Endothelial cell of umbilical vein (primary cell): ENCODE measurements at regions not wholly inside any gene's neighbourhood (a gene's known extent, or its start where the extent isn't known, plus 50 kb on each side); places are given as distances from the start of the nearest gene placed in this dataset.

Source experiments
- BruUV-seq: library from RNA; stranded (reverse); fragments of 400-500 nt; replicated peaks from 2 replicates; lab custom pipeline; 2021; lab: Mats Ljungman, UMichigan
- CTCF ChIA-PET: fragments of 300-600, 350-600 bp; sonication (Branson Sonifier 250); formaldehyde crosslinking; loops from one replicate; lab custom pipeline; 2021; ENCODE audit warnings: antibody characterized with exemption, inconsistent platforms; lab: Charles Lee
- POLR2A ChIA-PET: fragments of 300-600, 350-600 bp; sonication (Branson Sonifier 250); formaldehyde crosslinking; loops from one replicate; lab custom pipeline; 2021; ENCODE audit warnings: antibody characterized with exemption, inconsistent platforms; lab: Charles Lee
- DNase-seq: peaks from one replicate; pipeline ENCODE4 v3.0.0-alpha.2; 2011; ENCODE audit warnings: low read depth, low spot score
- FAIRE-seq: peaks from 2 replicates; lab custom pipeline; 2011; peaks lifted over from hg19 to GRCh38; lab: Jason Lieb, UNC
- H2AFZ ChIP-seq: 2 replicates; pipeline ENCODE4 v1.6.0; 2012; ENCODE audit warnings: low read depth, low read length, control low read depth, inconsistent platforms
- H3K27ac ChIP-seq: 2 replicates; pipeline ENCODE4 v1.5.1; 2011; ENCODE audit warnings: low read depth, mild to moderate bottlenecking, control low read depth, low read length, moderate library complexity; ENCODE audit not compliant: insufficient read depth
- H3K27me3 ChIP-seq, 2 experiments: 2 replicates each; pipeline versions ENCODE4 v1.6.0 to v1.6.1; 2011; ENCODE audit warnings: low read length in 2 of 2, mixed read lengths in 1 of 2; ENCODE audit not compliant: control insufficient read depth in 2 of 2, insufficient read depth in 2 of 2
- H3K36me3 ChIP-seq, 2 experiments: 2 replicates in 1 of 2; 3 replicates in 1 of 2; pipeline ENCODE4 v1.5.1; 2011; ENCODE audit warnings: low read length in 2 of 2, mild to moderate bottlenecking in 1 of 2, moderate library complexity in 1 of 2; ENCODE audit not compliant: control insufficient read depth in 2 of 2, insufficient read depth in 2 of 2; ENCODE audit errors: extremely low read depth in 1 of 2
- H3K4me1 ChIP-seq: 3 replicates; pipeline ENCODE4 v1.5.1; 2011; ENCODE audit warnings: mild to moderate bottlenecking, low read length; ENCODE audit not compliant: control insufficient read depth, insufficient read depth; ENCODE audit errors: extremely low read depth
- H3K4me2 ChIP-seq: 2 replicates; pipeline ENCODE4 v1.6.1; 2011; ENCODE audit warnings: low read length, control low read depth, mixed read lengths; ENCODE audit not compliant: insufficient read depth
- H3K4me3 ChIP-seq, 3 experiments: fragments of 200-600 bp in 1 of 3; sonication (generic), shearing (Covaris generic) in 1 of 3; replicated peaks in 1 of 3; 2 replicates each; pipeline ENCODE4 v1.5.1; 2011 to 2016; ENCODE audit warnings: control low read depth in 3 of 3, low read length in 3 of 3, mild to moderate bottlenecking in 2 of 3, inconsistent platforms in 1 of 3, low read depth in 1 of 3, moderate library complexity in 1 of 3; ENCODE audit not compliant: insufficient read depth in 1 of 3
- H3K79me2 ChIP-seq: 2 replicates; pipeline ENCODE4 v1.6.0; 2012; ENCODE audit warnings: low read length, inconsistent platforms; ENCODE audit not compliant: control insufficient read depth, insufficient read depth
- H3K9ac ChIP-seq: replicated peaks from 2 replicates; pipeline ENCODE3; 2011; ENCODE audit warnings: low read length, control low read depth; ENCODE audit not compliant: insufficient read depth; ENCODE audit errors: extremely low read depth
- H3K9me1 ChIP-seq: replicated peaks from 3 replicates; pipeline ENCODE4 v1.6.0; 2011; ENCODE audit warnings: mild to moderate bottlenecking, low read length; ENCODE audit not compliant: control insufficient read depth, insufficient read depth; ENCODE audit errors: extremely low read depth
- H3K9me3 ChIP-seq: replicated peaks from 2 replicates; pipeline ENCODE4 v1.5.1; 2012; ENCODE audit warnings: low read length, inconsistent platforms; ENCODE audit not compliant: control insufficient read depth, insufficient read depth
- H4K20me1 ChIP-seq: replicated peaks from 2 replicates; pipeline ENCODE3; 2011; ENCODE audit warnings: mild to moderate bottlenecking, low read length; ENCODE audit not compliant: control insufficient read depth, insufficient read depth; ENCODE audit errors: extremely low read depth
- EZH2 ChIP-seq: IDR thresholded peaks from 2 replicates; pipeline ENCODE4 v1.6.1; 2012; ENCODE audit warnings: borderline replicate concordance, low read depth, mild to moderate bottlenecking, moderate library complexity, low read length, inconsistent platforms; ENCODE audit not compliant: severe bottlenecking
- FOS ChIP-seq: IDR thresholded peaks from 2 replicates; pipeline ENCODE4 v1.6.1; 2011; ENCODE audit warnings: mild to moderate bottlenecking, low read length, moderate library complexity, borderline replicate concordance; ENCODE audit not compliant: insufficient read depth
- JUN ChIP-seq: IDR thresholded peaks from 2 replicates; pipeline ENCODE4 v1.6.1; 2011; ENCODE audit warnings: borderline replicate concordance, low read depth; ENCODE audit not compliant: insufficient read length, insufficient read depth
- MYC ChIP-seq: IDR thresholded peaks from one replicate; pipeline ENCODE4 v1.6.1; 2011; ENCODE audit warnings: mild to moderate bottlenecking, low read depth, low read length
- POLR2A ChIP-seq: IDR thresholded peaks from 2 replicates; pipeline ENCODE4 v1.6.1; 2012; ENCODE audit warnings: low read depth, mild to moderate bottlenecking, control low read depth, low read length
- POLR2AphosphoS5 ChIP-seq: IDR thresholded peaks from 2 replicates; pipeline ENCODE4 v1.6.1; 2012; ENCODE audit warnings: low read depth, mild to moderate bottlenecking, control low read depth, low read length, moderate library complexity; ENCODE audit not compliant: insufficient read depth
- dilution Hi-C: fragments of 300-500 bp; cut with MboI; formaldehyde crosslinking; loops from one replicate; pipeline ENCODE4 v1.15.0; 2019; ENCODE audit warnings: low sequenced_read_pairs; ENCODE audit not compliant: extremely low pct_ligation_motif_present
- intact Hi-C: fragments of 100-400 bp; cut with micrococcal nuclease; formaldehyde crosslinking; loops from one replicate; pipeline ENCODE4 v1.10.0; 2022
- TF ChIP-seq, protein P1 (sequence below), 2 donors: IDR thresholded peaks; 1 replicate in 1 of 2; 2 replicates in 1 of 2; pipeline ENCODE4 v1.5.1; 2011; ENCODE audit warnings: low read length in 2 of 2, mild to moderate bottlenecking in 2 of 2, moderate library complexity in 2 of 2, control low read depth in 1 of 2, inconsistent platforms in 1 of 2, low read depth in 1 of 2; ENCODE audit not compliant: insufficient read depth in 1 of 2; ENCODE audit errors: extremely low read depth in 1 of 2
- TF ChIP-seq, protein P2 (sequence below): IDR thresholded peaks from 2 replicates; pipeline ENCODE4 v1.6.1; 2011; ENCODE audit not compliant: insufficient read depth, insufficient read length

DNA sequence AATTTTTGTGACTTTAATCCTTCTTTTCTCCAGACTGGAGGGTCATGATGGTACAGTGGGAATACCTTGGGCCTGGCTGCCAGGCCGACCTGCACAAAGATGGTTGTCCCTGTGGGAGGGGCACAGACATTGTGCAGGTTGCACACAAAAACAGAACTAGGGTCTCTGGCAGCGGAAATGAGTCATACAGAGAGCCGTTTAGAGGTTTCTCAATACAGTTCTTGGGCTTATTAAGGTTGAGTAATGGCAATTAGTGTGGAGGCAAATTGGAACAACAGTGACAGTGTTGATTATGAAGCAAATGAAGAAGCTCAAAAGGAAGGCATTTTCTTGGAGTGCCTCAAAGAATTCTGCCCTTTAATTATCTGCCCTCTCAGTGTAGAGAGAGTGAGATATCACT lies 173.6 kb downstream of the TENT4A start:
- no peak for DNase-seq
- CTCF ChIA-PET: no interaction called here
- H3K9me1 ChIP-seq: no peaks in the 10 kb centered on the region
- dilution Hi-C loops (no loop called here), intact Hi-C loops (no loop called here)
- no peaks in the 10 kb centered on the region for H3K4me1 ChIP-seq
- H3K4me2 ChIP-seq: no peak overlapping the region
- no peaks in the 10 kb centered on the region for H3K27me3 ChIP-seq
- H3K9ac ChIP-seq: no peak overlapping the region
- no peaks in the 10 kb centered on the region for H3K36me3 ChIP-seq
- no peaks in the 10 kb centered on the region for H3K79me2 ChIP-seq
- H3K9me3 ChIP-seq: peaks cover 6% of the 10 kb centered on the region
- H3K4me3 ChIP-seq: no peak overlapping the region
- H2AFZ ChIP-seq: no peak overlapping the region
- H3K27ac ChIP-seq: no peak overlapping the region
- FAIRE-seq: no peak
- TF ChIP-seq JUN: no peak
- TF ChIP-seq MYC: no peak
- no peak for TF ChIP-seq POLR2AphosphoS5
- TF ChIP-seq, protein P1, sequence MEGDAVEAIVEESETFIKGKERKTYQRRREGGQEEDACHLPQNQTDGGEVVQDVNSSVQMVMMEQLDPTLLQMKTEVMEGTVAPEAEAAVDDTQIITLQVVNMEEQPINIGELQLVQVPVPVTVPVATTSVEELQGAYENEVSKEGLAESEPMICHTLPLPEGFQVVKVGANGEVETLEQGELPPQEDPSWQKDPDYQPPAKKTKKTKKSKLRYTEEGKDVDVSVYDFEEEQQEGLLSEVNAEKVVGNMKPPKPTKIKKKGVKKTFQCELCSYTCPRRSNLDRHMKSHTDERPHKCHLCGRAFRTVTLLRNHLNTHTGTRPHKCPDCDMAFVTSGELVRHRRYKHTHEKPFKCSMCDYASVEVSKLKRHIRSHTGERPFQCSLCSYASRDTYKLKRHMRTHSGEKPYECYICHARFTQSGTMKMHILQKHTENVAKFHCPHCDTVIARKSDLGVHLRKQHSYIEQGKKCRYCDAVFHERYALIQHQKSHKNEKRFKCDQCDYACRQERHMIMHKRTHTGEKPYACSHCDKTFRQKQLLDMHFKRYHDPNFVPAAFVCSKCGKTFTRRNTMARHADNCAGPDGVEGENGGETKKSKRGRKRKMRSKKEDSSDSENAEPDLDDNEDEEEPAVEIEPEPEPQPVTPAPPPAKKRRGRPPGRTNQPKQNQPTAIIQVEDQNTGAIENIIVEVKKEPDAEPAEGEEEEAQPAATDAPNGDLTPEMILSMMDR (IDR thresholded peaks at IDR 0.05; ENCODE audit: extremely low read depth in 1 of 2, insufficient read depth in 1 of 2, low read depth in 1 of 2, low read length in 2 of 2): no peak
- no peak for TF ChIP-seq POLR2A
- no peak for TF ChIP-seq FOS
- TF ChIP-seq, protein P2, sequence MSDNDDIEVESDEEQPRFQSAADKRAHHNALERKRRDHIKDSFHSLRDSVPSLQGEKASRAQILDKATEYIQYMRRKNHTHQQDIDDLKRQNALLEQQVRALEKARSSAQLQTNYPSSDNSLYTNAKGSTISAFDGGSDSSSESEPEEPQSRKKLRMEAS: no peak
- no peak for TF ChIP-seq EZH2
- BruUV-seq: no TSS peak
- no peaks in the 10 kb centered on the region for H4K20me1 ChIP-seq
- POLR2A ChIA-PET: no interaction called here
